ENCODE measurements at regions not wholly inside any gene's neighbourhood (a gene's known extent, or its start where the extent isn't known, plus 50 kb on each side); places are given as distances from the start of the nearest gene placed in this dataset.

GRCh38 chr7:136293841-136294391, 316.8 kb upstream of the MTPN start:
- DNase-seq (ENCODE audit: low spot score): no peak
- TF ChIP-seq CTCF (IDR thresholded peaks at IDR 0.05; ENCODE audit: extremely low read depth, missing control alignments): no peak

- DNase-seq (ENCODE audit: low spot score): no peak
- no peak for TF ChIP-seq CTCF (IDR thresholded peaks at IDR 0.05; ENCODE audit: extremely low read depth, missing control alignments)
Measured at GRCh38 chr7:136293272-136293671, 316.1 kb upstream of the MTPN start.

GRCh38 chr7:136292365-136292764, 315.2 kb upstream of the MTPN start:
- no peak for TF ChIP-seq CTCF (IDR thresholded peaks at IDR 0.05; ENCODE audit: extremely low read depth, missing control alignments)
- no peak for DNase-seq (ENCODE audit: low spot score)

GRCh38 chr7:136290351-136290750, 313.2 kb upstream of the MTPN start:
- no peak for DNase-seq (ENCODE audit: low spot score)
- TF ChIP-seq CTCF (IDR thresholded peaks at IDR 0.05; ENCODE audit: extremely low read depth, missing control alignments): no peak

GRCh38 chr7:136278057-136278456, 300.9 kb upstream of the MTPN start:
- no peak for DNase-seq (ENCODE audit: low spot score)
- no peak for TF ChIP-seq CTCF (IDR thresholded peaks at IDR 0.05; ENCODE audit: extremely low read depth, missing control alignments)

GRCh38 chr7:136275794-136276193, 298.6 kb upstream of the MTPN start:
- no peak for TF ChIP-seq CTCF (IDR thresholded peaks at IDR 0.05; ENCODE audit: extremely low read depth, missing control alignments)
- DNase-seq (ENCODE audit: low spot score): no peak

GRCh38 chr7:136274636-136275345, 297.6 kb upstream of the MTPN start:
- DNase-seq (ENCODE audit: low spot score): no peak
- TF ChIP-seq CTCF (IDR thresholded peaks at IDR 0.05; ENCODE audit: extremely low read depth, missing control alignments): no peak
